OCI-LY3 (cell line): ENCODE measurements at regions not wholly inside any gene's neighbourhood (a gene's known extent, or its start where the extent isn't known, plus 50 kb on each side); places are given as distances from the start of the nearest gene placed in this dataset.

Experiments used
- H2AFZ ChIP-seq: fragments of 200-600, 300-600 bp; shearing (Covaris generic); 2 replicates; pipeline ENCODE4 v1.6.0; 2014; ENCODE audit warnings: antibody characterized with exemption, low read depth, low read length
- H3K27ac ChIP-seq: fragments of 200-600, 300-600 bp; sonication (generic); 2 replicates; pipeline ENCODE4 v1.5.1; 2014; ENCODE audit warnings: mild to moderate bottlenecking, low read length, moderate library complexity, mixed read lengths
- H3K27me3 ChIP-seq: fragments of 200-600, 300-600 bp; sonication (generic); 2 replicates; pipeline ENCODE4 v1.6.1; 2014; ENCODE audit warnings: low read depth, low read length, mixed read lengths
- H3K36me3 ChIP-seq: fragments of 200-600, 300-600 bp; sonication (generic); replicated peaks from 2 replicates; pipeline ENCODE3; 2014; ENCODE audit warnings: low read depth, low read length, mixed read lengths
- H3K4me1 ChIP-seq: fragments of 300-600, 200-600 bp; sonication (generic); 2 replicates; pipeline ENCODE4 v1.6.1; 2014; ENCODE audit warnings: low read length, mixed read lengths
- H3K4me2 ChIP-seq: fragments of 200-600, 300-600 bp; sonication (generic); 2 replicates; pipeline ENCODE4 v1.6.1; 2014; ENCODE audit warnings: low read length, mixed read lengths
- H3K4me3 ChIP-seq: fragments of 300-600, 200-600 bp; sonication (generic); 2 replicates; pipeline ENCODE4 v1.5.1; 2014; ENCODE audit warnings: antibody characterized with exemption, mild to moderate bottlenecking, low read length, moderate library complexity
- H3K79me2 ChIP-seq: fragments of 300-600, 200-600 bp; shearing (Covaris generic); 2 replicates; pipeline ENCODE4 v1.6.1; 2014; ENCODE audit warnings: mild to moderate bottlenecking, low read length, mixed read lengths
- H3K9ac ChIP-seq: fragments of 300-600, 200-600 bp; shearing (Covaris generic); 2 replicates; pipeline ENCODE4 v1.6.0; 2014; ENCODE audit warnings: mild to moderate bottlenecking, low read length, moderate library complexity
- H3K9me3 ChIP-seq: fragments of 200-600, 300-600 bp; shearing (Covaris generic); 2 replicates; pipeline ENCODE4 v1.6.1; 2014; ENCODE audit warnings: low read length, mixed read lengths; ENCODE audit not compliant: insufficient read depth
- H4K20me1 ChIP-seq: fragments of 200-600, 300-600 bp; sonication (generic); 2 replicates; pipeline ENCODE4 v1.6.1; 2016; ENCODE audit warnings: low read length, mixed read lengths; ENCODE audit not compliant: insufficient read depth
- CTCF ChIP-seq: fragments of 200-600, 300-600 bp; sonication (generic); IDR thresholded peaks from 2 replicates; pipeline ENCODE4 v1.5.1; 2014; ENCODE audit warnings: antibody characterized with exemption, low read length, low read depth
- EZH2phosphoT487 ChIP-seq: fragments of 200-600 bp; shearing (Covaris generic); IDR thresholded peaks from 2 replicates; pipeline ENCODE4 v1.6.1; 2018; ENCODE audit warnings: antibody characterized with exemption, mixed run types, low read depth

- Histone ChIP-seq H3K9ac (no peak overlapping the region), H2AFZ (no peak overlapping the region), H4K20me1 (no peaks in the 10 kb centered on the region), H3K79me2 (no peaks in the 10 kb centered on the region), H3K27ac (no peak overlapping the region), H3K36me3 (no peaks in the 10 kb centered on the region), H3K9me3 (no peaks in the 10 kb centered on the region), H3K27me3 (no peaks in the 10 kb centered on the region), H3K4me3 (no peak overlapping the region), H3K4me2 (no peak overlapping the region), H3K4me1 (no peaks in the 10 kb centered on the region)
- TF ChIP-seq EZH2phosphoT487 (no peak), CTCF (no peak)
Observed at GRCh38 chr18:39913672-39914366, 2041.2 kb upstream of the PIK3C3 start.

- H3K9me3 ChIP-seq = no peaks in the 10 kb centered on the region
- no peaks in the 10 kb centered on the region for H3K36me3 ChIP-seq
- H3K9ac ChIP-seq = no peak overlapping the region
- H3K79me2 ChIP-seq = no peaks in the 10 kb centered on the region
- no peak overlapping the region for H3K4me2 ChIP-seq
- no peaks in the 10 kb centered on the region for H3K4me1 ChIP-seq
- H3K4me3 ChIP-seq = no peak overlapping the region
- no peaks in the 10 kb centered on the region for H3K27me3 ChIP-seq
- no peak overlapping the region for H3K27ac ChIP-seq
- TF ChIP-seq CTCF = no peak
- TF ChIP-seq EZH2phosphoT487 = no peak
- H2AFZ ChIP-seq = no peak overlapping the region
- H4K20me1 ChIP-seq = no peaks in the 10 kb centered on the region
Observed at GRCh38 chr18:39911716-39912115, 2043.3 kb upstream of the PIK3C3 start.

GRCh38 chr18:39909706-39910105 is 2045.3 kb upstream of the PIK3C3 start:
- H3K27ac ChIP-seq = no peak overlapping the region
- H3K4me1 ChIP-seq = no peaks in the 10 kb centered on the region
- no peak for TF ChIP-seq EZH2phosphoT487
- TF ChIP-seq CTCF = no peak
- H4K20me1 ChIP-seq = no peaks in the 10 kb centered on the region
- H2AFZ ChIP-seq = no peak overlapping the region
- H3K4me3 ChIP-seq = no peak overlapping the region
- H3K79me2 ChIP-seq = no peaks in the 10 kb centered on the region
- H3K36me3 ChIP-seq = no peaks in the 10 kb centered on the region
- no peaks in the 10 kb centered on the region for H3K27me3 ChIP-seq
- H3K9ac ChIP-seq = no peak overlapping the region
- H3K9me3 ChIP-seq = no peaks in the 10 kb centered on the region
- H3K4me2 ChIP-seq = no peak overlapping the region

- H3K9me3 ChIP-seq = no peaks in the 10 kb centered on the region
- no peaks in the 10 kb centered on the region for H3K4me1 ChIP-seq
- no peak overlapping the region for H3K4me3 ChIP-seq
- no peak overlapping the region for H3K9ac ChIP-seq
- no peaks in the 10 kb centered on the region for H3K36me3 ChIP-seq
- no peak overlapping the region for H3K4me2 ChIP-seq
- no peak overlapping the region for H3K27ac ChIP-seq
- H3K27me3 ChIP-seq = no peaks in the 10 kb centered on the region
- no peaks in the 10 kb centered on the region for H4K20me1 ChIP-seq
- no peak for TF ChIP-seq EZH2phosphoT487
- no peak for TF ChIP-seq CTCF
- H3K79me2 ChIP-seq = no peaks in the 10 kb centered on the region
- H2AFZ ChIP-seq = no peak overlapping the region
Observed at GRCh38 chr18:39886136-39886535, 2068.9 kb upstream of the PIK3C3 start.
